Choroid plexus epithelial cell (primary cell): ENCODE measurements at regions not wholly inside any gene's neighbourhood (a gene's known extent, or its start where the extent isn't known, plus 50 kb on each side); places are given as distances from the start of the nearest gene placed in this dataset.
"Not testable (repeated sequence)": the region's sequence is repeated elsewhere in the genome, so short reads cannot be mapped to it uniquely, and the experiment has no call there.

Experiments used
- DNase-seq: peaks from one replicate; pipeline ENCODE4 v3.0.0-alpha.2; 2010; ENCODE audit warnings: low read depth
- H3K4me3 ChIP-seq: 2 replicates; pipeline ENCODE4 v1.5.1; 2011; ENCODE audit warnings: low read depth, mild to moderate bottlenecking, control low read depth, low read length, moderate library complexity
- TF ChIP-seq, protein P1 (sequence below): conservative IDR thresholded peaks from 2 replicates; pipeline ENCODE4 v1.5.1; 2011; ENCODE audit warnings: low read depth, mild to moderate bottlenecking, control low read depth, inconsistent platforms, low read length, moderate library complexity

- DNase-seq = no peak
- TF ChIP-seq, protein P1, sequence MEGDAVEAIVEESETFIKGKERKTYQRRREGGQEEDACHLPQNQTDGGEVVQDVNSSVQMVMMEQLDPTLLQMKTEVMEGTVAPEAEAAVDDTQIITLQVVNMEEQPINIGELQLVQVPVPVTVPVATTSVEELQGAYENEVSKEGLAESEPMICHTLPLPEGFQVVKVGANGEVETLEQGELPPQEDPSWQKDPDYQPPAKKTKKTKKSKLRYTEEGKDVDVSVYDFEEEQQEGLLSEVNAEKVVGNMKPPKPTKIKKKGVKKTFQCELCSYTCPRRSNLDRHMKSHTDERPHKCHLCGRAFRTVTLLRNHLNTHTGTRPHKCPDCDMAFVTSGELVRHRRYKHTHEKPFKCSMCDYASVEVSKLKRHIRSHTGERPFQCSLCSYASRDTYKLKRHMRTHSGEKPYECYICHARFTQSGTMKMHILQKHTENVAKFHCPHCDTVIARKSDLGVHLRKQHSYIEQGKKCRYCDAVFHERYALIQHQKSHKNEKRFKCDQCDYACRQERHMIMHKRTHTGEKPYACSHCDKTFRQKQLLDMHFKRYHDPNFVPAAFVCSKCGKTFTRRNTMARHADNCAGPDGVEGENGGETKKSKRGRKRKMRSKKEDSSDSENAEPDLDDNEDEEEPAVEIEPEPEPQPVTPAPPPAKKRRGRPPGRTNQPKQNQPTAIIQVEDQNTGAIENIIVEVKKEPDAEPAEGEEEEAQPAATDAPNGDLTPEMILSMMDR = no peak
- H3K4me3 ChIP-seq = no peak overlapping the region
These were observed 51.7 kb upstream of the MYO10 start for GRCh38 chr5:16987776-16988175.

DNA sequence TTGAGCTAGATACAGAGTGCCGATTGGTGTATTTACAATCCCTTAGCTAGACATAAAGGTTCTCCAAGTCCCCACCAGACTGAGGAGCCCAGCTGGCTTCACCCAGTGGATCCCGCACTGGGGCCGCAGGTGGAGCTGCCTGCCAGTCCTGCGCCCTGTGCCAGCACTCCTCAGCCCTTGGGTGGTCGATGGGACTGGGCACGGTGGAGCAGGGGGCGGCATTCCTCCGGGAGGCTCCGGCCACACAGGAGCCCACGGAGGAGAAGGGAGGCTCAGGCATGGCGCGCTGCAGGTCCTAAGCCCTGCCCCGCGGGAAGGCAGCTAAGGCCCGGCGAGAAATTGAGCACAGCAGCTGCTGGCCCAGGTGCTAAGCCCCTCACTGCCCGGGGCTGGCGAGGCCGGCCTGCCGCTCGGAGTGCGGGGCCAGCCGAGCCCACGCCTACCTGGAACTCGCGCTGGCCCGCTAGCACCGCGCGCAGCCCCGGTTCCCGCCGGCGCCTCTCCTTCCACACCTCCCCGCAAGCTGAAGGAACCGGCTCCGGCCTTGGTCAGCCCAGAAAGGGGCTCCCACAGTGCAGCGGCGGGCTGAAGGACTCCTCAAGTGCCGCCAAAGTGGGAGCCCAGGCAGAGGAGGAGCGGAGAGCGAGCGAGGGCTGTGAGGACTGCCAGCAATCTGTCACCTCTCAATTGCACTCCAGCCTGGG is 54.9 kb upstream of the MYO10 start:
- DNase-seq, H3K4me3 ChIP-seq: not testable (repeated sequence)

DNA sequence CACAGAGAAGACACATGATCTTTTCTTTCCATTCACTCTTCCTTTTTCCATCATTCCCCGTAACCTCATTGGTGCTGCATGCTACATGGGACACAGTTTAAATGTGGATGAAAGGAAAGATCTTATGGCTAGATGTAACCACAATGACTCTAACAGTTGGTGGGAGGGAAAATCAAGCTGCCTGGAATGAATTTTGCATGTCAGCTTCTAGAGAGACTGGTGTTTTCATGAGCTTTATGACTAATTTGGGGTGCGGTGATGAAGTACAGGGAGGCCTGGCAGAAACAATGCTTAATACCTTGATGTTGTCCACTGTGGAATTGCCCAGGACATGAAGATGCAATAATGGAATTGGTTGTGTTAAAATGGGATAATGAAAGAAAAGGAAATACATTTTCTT is 55.9 kb upstream of the MYO10 start:
- TF ChIP-seq, protein P1 = no peak
- no peak overlapping the region for H3K4me3 ChIP-seq
- peak; percentile 34 for DNase-seq

GRCh38 chr5:16992444-16992843 is 56.4 kb upstream of the MYO10 start:
- TF ChIP-seq, protein P1 = no peak
- no peak for DNase-seq
- H3K4me3 ChIP-seq = no peak overlapping the region

DNA sequence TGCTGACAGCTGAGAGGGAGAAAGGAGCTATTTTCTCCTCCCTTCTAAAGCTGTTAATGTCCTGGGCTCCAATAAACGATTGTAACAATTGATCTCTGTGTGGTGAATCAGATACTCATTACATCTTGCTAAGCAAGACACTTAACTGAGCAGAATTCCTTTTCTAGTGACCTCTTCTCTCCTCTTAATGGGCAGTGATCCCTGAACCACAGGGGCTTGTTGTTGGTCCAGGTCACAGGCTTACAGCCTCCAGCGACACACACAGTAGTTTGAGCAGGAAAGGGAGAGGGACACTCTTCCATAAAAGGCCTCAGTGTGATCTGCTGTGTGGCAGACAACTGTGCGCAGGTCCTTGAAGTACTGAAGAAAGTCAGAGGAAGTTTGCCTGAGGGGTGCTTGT is 58.5 kb upstream of the MYO10 start:
- no peak overlapping the region for H3K4me3 ChIP-seq
- DNase-seq = no peak
- TF ChIP-seq, protein P1 = no peak

DNA sequence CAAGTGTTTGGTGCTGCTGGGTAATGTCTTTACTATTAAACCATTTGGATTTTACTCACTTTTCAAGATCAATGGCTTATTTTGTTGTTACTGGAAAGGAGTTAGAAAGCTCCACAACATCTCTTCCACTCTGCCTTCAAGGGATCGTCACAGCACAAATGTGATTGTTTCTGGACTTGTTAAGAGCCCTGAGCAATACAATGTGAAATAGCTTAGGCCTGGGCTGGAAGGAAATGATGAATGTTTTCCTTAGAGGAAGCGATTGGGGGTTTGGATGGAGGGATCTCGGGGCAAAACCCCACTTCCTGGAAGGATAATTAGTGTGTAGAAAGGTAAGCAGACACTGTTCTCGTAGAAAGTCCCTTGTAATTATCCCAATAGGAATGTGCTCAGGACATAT is 59.3 kb upstream of the MYO10 start:
- H3K4me3 ChIP-seq = no peak overlapping the region
- TF ChIP-seq, protein P1 = no peak
- DNase-seq = no peak

- no peak overlapping the region for H3K4me3 ChIP-seq
- TF ChIP-seq, protein P1 = no peak
- DNase-seq = peak; percentile 93
These were observed 64.3 kb upstream of the MYO10 start for GRCh38 chr5:17000291-17000939.
